Large intestine (tissue), 3 donors: ENCODE measurements at regions not wholly inside any gene's neighbourhood (a gene's known extent, or its start where the extent isn't known, plus 50 kb on each side); places are given as distances from the start of the nearest gene placed in this dataset.

Experiments used
- DNase-seq, 2 donors: peaks; one replicate each; pipeline versions ENCODE4 v3.0.0 to v3.0.0-alpha.2; 2013
- H3K27ac ChIP-seq: one replicate; pipeline ENCODE4 v1.5.1; 2013; ENCODE audit warnings: low read length
- H3K27me3 ChIP-seq: 2 replicates; pipeline ENCODE4 v1.6.1; 2013; ENCODE audit warnings: low read length; ENCODE audit not compliant: control insufficient read depth, insufficient read depth
- H3K36me3 ChIP-seq: 2 replicates; pipeline ENCODE4 v1.6.1; 2013; ENCODE audit warnings: low read length; ENCODE audit not compliant: control insufficient read depth, insufficient read depth
- H3K4me1 ChIP-seq: one replicate; pipeline ENCODE4 v1.6.1; 2013; ENCODE audit warnings: low read length; ENCODE audit not compliant: control insufficient read depth, insufficient read depth
- H3K4me3 ChIP-seq: one replicate; pipeline ENCODE4 v1.5.1; 2013; ENCODE audit warnings: low read length
- H3K9me3 ChIP-seq: one replicate; pipeline ENCODE4 v1.6.1; 2013; ENCODE audit warnings: mild to moderate bottlenecking, low read depth, low read length, moderate library complexity; ENCODE audit not compliant: control insufficient read depth
- WGBS: methylation state at CpG from one replicate; pipeline ENCODE4 v1.1.5; 2013; ENCODE audit warnings: low lambda C conversion rate; ENCODE audit not compliant: insufficient coverage; 5-methylcytosine and 5-hydroxymethylcytosine counted together

DNA sequence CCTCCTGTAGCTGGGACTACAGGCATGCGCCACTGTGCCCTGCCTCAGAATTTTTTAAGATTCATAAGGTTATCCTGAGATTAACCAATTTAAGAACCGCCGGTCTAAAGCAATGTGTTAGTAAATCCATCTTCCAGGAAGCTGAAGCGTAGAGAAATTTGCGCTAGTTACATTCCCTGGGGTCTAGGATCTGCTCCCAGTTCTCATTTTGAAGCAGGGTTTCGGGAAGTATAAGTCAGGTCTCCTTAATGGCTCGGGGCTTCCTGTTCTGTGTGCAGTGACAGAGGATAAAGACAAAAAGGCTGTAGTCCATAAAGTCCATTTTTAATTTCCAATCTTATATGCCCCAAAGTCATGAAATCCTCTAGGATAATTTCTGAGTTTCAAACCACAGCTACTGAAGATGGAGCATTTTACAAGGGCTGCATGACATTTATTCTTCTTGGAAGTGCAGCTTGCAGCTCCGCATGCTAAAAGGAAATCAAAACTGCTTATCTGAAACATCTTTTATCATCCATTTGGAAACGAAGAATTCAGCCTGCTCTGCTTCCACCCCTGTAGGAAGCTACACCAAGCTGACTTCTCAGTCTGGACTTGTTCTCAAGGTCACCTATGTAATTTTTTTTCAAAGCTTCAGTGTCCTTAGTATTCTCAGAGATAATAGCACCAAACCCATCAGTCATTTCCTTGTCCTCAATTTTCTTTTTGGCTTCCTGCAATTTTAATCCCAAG, 326.1 kb downstream of the PRL start:
- 100% methylated on average over 1 of the region's 9 CpGs for WGBS
- Histone ChIP-seq H3K27ac (no peak overlapping the region), H3K4me1 (no peaks in the 10 kb centered on the region), H3K9me3 (no peaks in the 10 kb centered on the region), H3K27me3 (no peaks in the 10 kb centered on the region), H3K36me3 (no peaks in the 10 kb centered on the region), H3K4me3 (no peak overlapping the region)
- no peak for DNase-seq

GRCh38 chr6:21971541-21971940, 325.3 kb downstream of the PRL start:
- H3K9me3 ChIP-seq: no peaks in the 10 kb centered on the region
- H3K4me3 ChIP-seq: no peak overlapping the region
- no peak overlapping the region for H3K27ac ChIP-seq
- H3K4me1 ChIP-seq: no peaks in the 10 kb centered on the region
- no peak for DNase-seq
- no peaks in the 10 kb centered on the region for H3K27me3 ChIP-seq
- H3K36me3 ChIP-seq: no peaks in the 10 kb centered on the region
- WGBS: no CpG with 5 or more reads among the region's 1 CpG

DNA sequence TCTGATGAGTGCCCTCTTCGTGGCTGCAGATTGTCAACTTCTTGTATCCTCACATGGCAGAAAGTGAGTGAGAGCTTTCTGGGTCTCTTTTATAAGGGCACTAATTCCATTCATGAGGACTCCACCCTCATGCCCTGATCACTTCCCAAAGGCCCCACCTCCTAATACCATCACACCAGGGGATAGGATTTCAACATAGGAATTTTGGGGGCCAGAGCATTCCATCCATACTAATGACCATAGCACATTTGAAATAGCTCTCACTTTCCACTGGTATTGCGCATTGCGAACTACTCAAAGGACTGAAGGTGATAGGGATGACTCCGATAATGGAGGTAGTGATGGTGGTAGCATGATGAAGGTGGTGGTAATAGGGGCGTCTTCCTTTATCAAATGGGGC, 324.3 kb downstream of the PRL start:
- Histone ChIP-seq H3K9me3 (no peaks in the 10 kb centered on the region), H3K27ac (no peak overlapping the region)

GRCh38 chr6:21977346-21977745, 319.5 kb downstream of the PRL start:
- DNase-seq: no peak
- WGBS: no CpG with 5 or more reads among the region's 1 CpG
- H3K4me1 ChIP-seq: no peaks in the 10 kb centered on the region
- H3K27ac ChIP-seq: no peak overlapping the region
- no peaks in the 10 kb centered on the region for H3K36me3 ChIP-seq
- peaks cover 4% of the 10 kb centered on the region for H3K9me3 ChIP-seq
- H3K4me3 ChIP-seq: no peak overlapping the region
- H3K27me3 ChIP-seq: no peaks in the 10 kb centered on the region

More for the DNA sequence above, 324.3 kb downstream of the PRL start:
- no peaks in the 10 kb centered on the region for H3K36me3 ChIP-seq
- H3K27me3 ChIP-seq: no peaks in the 10 kb centered on the region
- no peaks in the 10 kb centered on the region for H3K4me1 ChIP-seq
- no peak for DNase-seq
- WGBS: no CpG with 5 or more reads among the region's 5 CpGs
- no peak overlapping the region for H3K4me3 ChIP-seq

- Histone ChIP-seq H3K27ac (no peak overlapping the region), H3K4me1 (no peaks in the 10 kb centered on the region), H3K36me3 (no peaks in the 10 kb centered on the region), H3K4me3 (no peak overlapping the region), H3K27me3 (no peaks in the 10 kb centered on the region), H3K9me3 (peaks cover 4% of the 10 kb centered on the region)
- DNase-seq: no peak
- no CpG with 5 or more reads among the region's 1 CpG for WGBS
These were observed 315.5 kb downstream of the PRL start for GRCh38 chr6:21981235-21981833.

GRCh38 chr6:21984135-21984534, 312.7 kb downstream of the PRL start:
- no peaks in the 10 kb centered on the region for H3K27me3 ChIP-seq
- no peak overlapping the region for H3K4me3 ChIP-seq
- H3K36me3 ChIP-seq: no peaks in the 10 kb centered on the region
- peaks cover 6% of the 10 kb centered on the region for H3K4me1 ChIP-seq
- 92% methylated on average over 3 of the region's 4 CpGs for WGBS
- no peak for DNase-seq
- H3K9me3 ChIP-seq: peaks cover 4% of the 10 kb centered on the region
- no peak overlapping the region for H3K27ac ChIP-seq

DNA sequence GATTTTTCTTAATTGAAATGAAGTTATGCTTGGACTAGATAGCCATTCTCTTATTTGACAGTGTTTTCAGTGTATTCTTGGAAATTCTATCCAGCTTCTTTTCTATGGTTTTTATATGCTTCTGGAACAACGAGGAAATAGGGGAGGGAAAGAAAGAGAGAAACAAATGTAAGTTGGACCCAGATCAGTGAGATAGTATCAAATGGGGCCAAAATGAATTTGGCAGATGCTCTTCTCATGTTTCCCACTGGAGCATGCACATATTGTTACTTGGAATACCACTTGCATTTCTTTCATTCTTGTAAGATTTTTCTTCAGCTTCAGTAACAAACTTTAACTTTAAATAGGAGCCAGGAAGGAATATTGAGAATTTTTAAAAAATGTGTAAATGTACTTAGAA, 312.3 kb downstream of the PRL start:
- Histone ChIP-seq H3K36me3 (no peaks in the 10 kb centered on the region), H3K4me3 (no peak overlapping the region), H3K9me3 (peaks cover 4% of the 10 kb centered on the region), H3K27ac (no peak overlapping the region), H3K27me3 (no peaks in the 10 kb centered on the region), H3K4me1 (peaks cover 6% of the 10 kb centered on the region)
- peak in 1 of 2 donors; percentile 20 for DNase-seq
- WGBS: 33% methylated on average over 1 of the region's 1 CpG

GRCh38 chr6:21985904-21986303, 310.9 kb downstream of the PRL start:
- peaks cover under 1% of the 10 kb centered on the region for H3K9me3 ChIP-seq
- no peak overlapping the region for H3K4me3 ChIP-seq
- H3K27me3 ChIP-seq: no peaks in the 10 kb centered on the region
- no peak overlapping the region for H3K27ac ChIP-seq
- H3K4me1 ChIP-seq: peaks cover 6% of the 10 kb centered on the region
- 83% methylated on average over 1 of the region's 1 CpG for WGBS
- no peaks in the 10 kb centered on the region for H3K36me3 ChIP-seq
- no peak for DNase-seq

DNA sequence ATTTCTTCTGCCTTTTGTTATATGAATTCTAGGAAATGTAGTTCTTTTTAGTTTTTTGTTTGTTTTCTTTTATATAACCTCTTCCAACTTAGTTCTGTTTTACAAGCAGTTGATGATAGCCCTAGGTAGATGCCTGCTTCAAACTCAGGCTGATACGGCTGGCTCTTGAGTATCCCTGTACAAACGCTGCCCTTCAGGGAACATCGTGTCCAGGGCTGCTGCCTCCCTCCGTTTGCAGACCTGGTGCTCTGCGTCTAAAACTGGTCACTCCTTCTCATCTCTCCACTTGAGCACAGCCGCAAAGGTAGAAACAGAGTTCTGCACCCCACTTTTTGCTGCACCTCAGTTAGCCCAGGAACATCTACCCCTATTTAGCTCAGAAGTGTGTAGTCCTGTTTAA, 310.1 kb downstream of the PRL start:
- no CpG with 5 or more reads among the region's 6 CpGs for WGBS
- Histone ChIP-seq H3K9me3 (no peaks in the 10 kb centered on the region), H3K4me1 (peaks cover 6% of the 10 kb centered on the region), H3K36me3 (no peaks in the 10 kb centered on the region), H3K27me3 (no peaks in the 10 kb centered on the region), H3K4me3 (no peak overlapping the region), H3K27ac (peak overlapping the region; percentile 68)
- DNase-seq: no peak

DNA sequence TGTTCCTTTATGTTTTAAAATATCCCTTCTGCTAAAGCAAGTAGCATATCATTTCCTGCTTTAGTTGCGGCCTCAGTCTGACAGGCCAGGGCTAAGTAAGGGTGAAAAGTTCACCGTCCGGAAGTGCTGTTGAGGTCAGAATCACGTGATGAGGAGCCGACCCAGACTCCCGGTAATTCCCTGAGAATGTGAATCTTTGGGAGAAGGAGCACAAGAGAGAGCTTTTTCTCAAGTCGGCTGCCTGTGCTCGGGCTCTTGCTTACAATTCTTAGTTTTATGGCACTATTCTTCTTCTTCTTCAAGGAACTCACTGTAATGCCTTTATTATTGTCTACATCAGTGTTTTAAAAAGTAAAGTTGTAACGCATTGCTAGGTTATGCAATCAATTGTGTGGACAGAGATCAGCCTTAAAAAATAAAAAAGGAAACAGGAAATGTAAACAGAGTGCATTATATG, 309.3 kb downstream of the PRL start:
- no peaks in the 10 kb centered on the region for H3K9me3 ChIP-seq
- WGBS: no CpG with 5 or more reads among the region's 9 CpGs
- peak overlapping the region; percentile 68 for H3K27ac ChIP-seq
- DNase-seq: peak; percentile 94 to 95
- H3K36me3 ChIP-seq: no peaks in the 10 kb centered on the region
- peaks cover 6% of the 10 kb centered on the region for H3K4me1 ChIP-seq
- peak overlapping the region; percentile 13 for H3K4me3 ChIP-seq
- H3K27me3 ChIP-seq: no peaks in the 10 kb centered on the region

DNA sequence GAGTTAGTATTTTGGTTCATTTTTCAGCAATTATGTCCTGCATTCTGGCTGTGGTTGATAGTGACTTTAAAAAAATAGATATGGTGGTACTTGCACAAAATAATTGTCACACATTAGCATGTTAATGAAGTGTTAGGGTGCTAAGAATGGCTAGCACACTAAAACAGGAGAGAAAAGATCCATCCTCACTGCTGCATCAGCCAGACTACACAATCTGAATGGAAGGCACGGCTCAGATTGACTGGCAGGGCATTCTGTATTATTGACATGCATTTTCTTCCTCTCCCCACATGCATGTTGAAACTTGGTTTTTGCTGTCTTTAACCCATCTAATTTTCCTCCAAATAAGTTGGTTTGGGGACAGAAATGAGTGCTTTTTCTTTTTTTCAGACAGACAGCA, 306.3 kb downstream of the PRL start:
- H3K36me3 ChIP-seq: no peaks in the 10 kb centered on the region
- H3K4me1 ChIP-seq: peaks cover 6% of the 10 kb centered on the region
- no peak overlapping the region for H3K4me3 ChIP-seq
- H3K9me3 ChIP-seq: no peaks in the 10 kb centered on the region
- H3K27ac ChIP-seq: no peak overlapping the region
- DNase-seq: no peak
- no peaks in the 10 kb centered on the region for H3K27me3 ChIP-seq
- no CpG with 5 or more reads among the region's 1 CpG for WGBS
